ENCODE measurements at regions not wholly inside any gene's neighbourhood (a gene's known extent, or its start where the extent isn't known, plus 50 kb on each side); places are given as distances from the start of the nearest gene placed in this dataset.

DNA sequence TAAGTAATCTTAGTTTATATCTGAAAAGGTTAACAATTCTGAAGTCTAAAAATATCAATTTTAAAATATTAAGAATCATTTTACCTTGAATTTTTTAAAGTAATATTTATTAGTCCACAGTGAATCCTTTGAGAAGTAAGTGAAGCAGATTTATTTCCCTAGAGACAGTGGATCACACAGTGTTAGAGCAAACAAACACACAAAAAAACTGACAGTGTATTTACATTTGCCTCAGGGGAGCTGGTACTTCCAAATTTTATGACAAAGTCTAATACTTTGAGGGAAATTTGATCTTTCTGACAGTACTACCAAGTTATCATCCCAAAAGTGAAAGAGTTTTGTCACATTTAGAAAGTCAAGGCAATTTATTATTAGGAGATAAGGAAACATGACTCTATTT, 1750.6 kb upstream of the CDH9 start:
- no peaks in the 10 kb centered on the region for H3K36me3 ChIP-seq
- H3K27me3 ChIP-seq: peaks cover 3% of the 10 kb centered on the region; the same call in 1 of the 2 replicates
- H3K4me3 ChIP-seq: no peak overlapping the region
- H3K9me3 ChIP-seq: no peaks in the 10 kb centered on the region
- no peak for DNase-seq

- H3K36me3 ChIP-seq: no peaks in the 10 kb centered on the region
- no peaks in the 10 kb centered on the region for H3K27me3 ChIP-seq
- no peak overlapping the region for H3K4me3 ChIP-seq
- DNase-seq: no peak
- H3K9me3 ChIP-seq: no peaks in the 10 kb centered on the region
Measured at GRCh38 chr5:28780083-28780692, 1741.8 kb upstream of the CDH9 start.

GRCh38 chr5:28779161-28779754, 1740.9 kb upstream of the CDH9 start:
- DNase-seq: no peak
- no peaks in the 10 kb centered on the region for H3K27me3 ChIP-seq
- no peaks in the 10 kb centered on the region for H3K9me3 ChIP-seq
- no peaks in the 10 kb centered on the region for H3K36me3 ChIP-seq
- H3K4me3 ChIP-seq: no peak overlapping the region

DNA sequence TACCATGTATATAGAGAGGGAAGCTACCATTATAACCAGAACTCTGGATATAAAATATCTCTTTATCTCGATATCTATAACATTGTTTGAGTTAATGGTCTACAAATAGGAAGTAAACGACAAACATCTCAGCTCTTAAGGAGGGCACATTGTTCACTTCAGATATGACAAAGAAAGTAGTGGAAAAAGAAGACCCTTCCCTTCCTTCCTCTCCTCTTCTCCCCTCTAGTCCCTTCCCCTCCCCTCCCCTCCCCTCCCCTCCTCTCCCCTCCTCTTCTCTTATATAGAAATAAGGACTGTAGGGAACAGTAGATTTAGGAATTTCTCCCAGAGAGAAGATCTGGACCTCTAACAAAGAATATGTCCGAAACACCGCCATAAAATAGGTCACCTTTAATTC, 1731.9 kb upstream of the CDH9 start:
- no peaks in the 10 kb centered on the region for H3K27me3 ChIP-seq
- H3K36me3 ChIP-seq: no peaks in the 10 kb centered on the region
- no peak overlapping the region for H3K4me3 ChIP-seq
- H3K9me3 ChIP-seq: no peaks in the 10 kb centered on the region
- DNase-seq: no peak

- H3K36me3 ChIP-seq: no peaks in the 10 kb centered on the region
- DNase-seq: peak; percentile 6
- no peaks in the 10 kb centered on the region for H3K9me3 ChIP-seq
- H3K27me3 ChIP-seq: no peaks in the 10 kb centered on the region
- no peak overlapping the region for H3K4me3 ChIP-seq
Measured at GRCh38 chr5:28766565-28767158, 1728.3 kb upstream of the CDH9 start.

DNA sequence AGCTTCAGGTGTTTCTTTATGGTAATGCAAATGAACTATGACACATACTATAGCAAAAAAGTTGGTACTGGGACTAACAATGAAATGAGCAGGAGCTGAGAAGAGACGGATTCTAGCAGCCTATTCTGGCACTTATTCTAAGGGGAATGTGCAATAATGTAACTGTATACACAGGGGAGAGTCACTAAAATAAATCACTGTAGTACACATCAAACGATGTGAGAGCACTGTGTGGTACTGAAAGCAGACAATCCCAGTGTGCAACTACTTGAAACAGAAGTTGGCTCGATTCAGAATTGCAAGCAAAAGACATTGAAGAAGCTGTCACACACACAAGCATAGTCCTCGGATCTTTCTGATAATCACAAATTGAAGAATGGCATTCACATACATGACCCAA, 1713.0 kb upstream of the CDH9 start:
- Histone ChIP-seq H3K27me3 (no peaks in the 10 kb centered on the region), H3K9me3 (no peaks in the 10 kb centered on the region)
- no peak for DNase-seq

DNA sequence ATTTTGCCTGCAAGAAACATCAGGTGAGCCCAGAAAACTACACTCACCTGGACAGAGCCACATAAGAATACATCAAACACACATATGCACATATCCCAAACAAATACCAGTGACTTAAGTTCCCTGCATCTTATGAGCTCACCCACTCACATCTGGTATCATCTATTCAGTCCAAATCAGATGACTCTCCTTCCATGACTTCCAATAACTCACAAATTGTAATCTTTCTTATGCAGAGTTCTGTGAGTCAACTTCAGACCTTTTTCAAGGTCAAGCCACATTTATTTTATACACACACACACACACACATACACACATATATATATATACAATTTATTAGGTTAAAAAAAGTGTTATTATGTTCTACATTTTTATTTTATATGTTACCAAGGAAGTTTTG, 1711.9 kb upstream of the CDH9 start:
- DNase-seq: no peak
- Histone ChIP-seq H3K4me3 (no peak overlapping the region), H3K36me3 (no peaks in the 10 kb centered on the region), H3K9me3 (no peaks in the 10 kb centered on the region), H3K27me3 (no peaks in the 10 kb centered on the region)

More for the DNA sequence above, 1713.0 kb upstream of the CDH9 start:
- no peak overlapping the region for H3K4me3 ChIP-seq
- H3K36me3 ChIP-seq: no peaks in the 10 kb centered on the region

DNA sequence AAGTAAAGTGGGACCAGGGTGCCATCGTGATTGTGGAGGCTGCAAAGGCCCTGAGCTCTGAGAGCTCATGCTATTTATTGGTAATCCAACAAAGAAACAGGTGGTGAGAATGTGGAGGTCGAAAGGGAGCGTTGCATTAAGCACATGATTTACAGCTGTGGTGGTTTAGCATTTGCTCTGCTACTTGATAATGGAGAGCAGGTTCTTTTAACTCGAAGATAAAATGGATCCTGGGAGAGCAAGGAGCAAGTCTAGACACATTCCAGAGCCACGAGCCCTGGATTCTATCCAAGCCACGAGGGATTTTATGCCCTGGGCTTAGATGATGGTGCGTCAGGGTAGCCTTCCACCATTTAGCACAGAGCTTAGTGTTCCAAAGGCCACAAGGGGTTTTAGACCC, 1710.1 kb upstream of the CDH9 start:
- Histone ChIP-seq H3K27me3 (no peaks in the 10 kb centered on the region), H3K9me3 (no peaks in the 10 kb centered on the region), H3K4me3 (no peak overlapping the region), H3K36me3 (no peaks in the 10 kb centered on the region)
- no peak for DNase-seq

DNA sequence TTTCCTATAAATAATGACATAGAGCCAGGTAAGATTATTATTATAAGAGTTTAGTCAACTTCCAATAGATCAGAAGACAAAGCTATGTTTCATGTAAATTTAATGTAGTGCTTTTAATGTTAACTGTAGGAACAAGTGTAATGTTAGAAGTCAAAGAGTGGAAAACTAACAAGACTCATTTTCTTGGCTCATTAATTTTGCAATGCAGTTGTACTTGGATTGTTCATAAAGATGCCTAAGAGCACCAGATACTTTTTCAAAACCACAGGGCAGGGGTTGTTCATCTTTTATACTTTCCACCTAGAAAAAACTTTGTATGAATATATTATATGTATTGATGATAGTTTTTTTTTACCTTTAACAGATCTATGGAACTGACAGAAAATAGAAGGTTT, 1705.3 kb upstream of the CDH9 start:
- Histone ChIP-seq H3K9me3 (no peaks in the 10 kb centered on the region), H3K4me3 (no peak overlapping the region), H3K27me3 (no peaks in the 10 kb centered on the region), H3K36me3 (no peaks in the 10 kb centered on the region)
- no peak for DNase-seq

- Histone ChIP-seq H3K36me3 (no peaks in the 10 kb centered on the region), H3K4me3 (no peak overlapping the region), H3K27me3 (no peaks in the 10 kb centered on the region), H3K9me3 (no peaks in the 10 kb centered on the region)
- peak; percentile 9 for DNase-seq
Measured at GRCh38 chr5:28743025-28743715, 1704.8 kb upstream of the CDH9 start.

DNA sequence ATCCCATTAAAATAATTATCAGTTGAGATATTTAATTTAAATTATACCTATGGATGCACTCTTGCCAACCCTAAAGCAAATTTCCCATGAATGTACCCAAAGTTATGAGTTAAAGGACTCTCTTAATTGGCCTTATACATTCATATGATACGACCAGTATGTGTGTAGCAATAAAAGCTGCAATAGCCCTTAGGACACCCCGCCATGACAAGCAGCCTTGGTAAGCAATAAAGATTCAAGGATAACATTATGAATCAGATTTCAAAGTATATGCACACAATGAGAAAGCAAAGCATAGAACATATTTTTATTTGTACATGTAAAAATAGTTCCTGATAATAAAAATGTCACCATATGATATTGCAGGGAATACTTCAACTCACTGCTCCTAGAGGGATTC, 1699.3 kb upstream of the CDH9 start:
- no peaks in the 10 kb centered on the region for H3K27me3 ChIP-seq
- DNase-seq: no peak
- H3K36me3 ChIP-seq: no peaks in the 10 kb centered on the region
- H3K4me3 ChIP-seq: no peak overlapping the region
- no peaks in the 10 kb centered on the region; the same call in 1 of the 2 replicates for H3K9me3 ChIP-seq

GRCh38 chr5:28737222-28737621, 1698.8 kb upstream of the CDH9 start:
- DNase-seq: no peak
- Histone ChIP-seq H3K9me3 (no peaks in the 10 kb centered on the region; the same call in 1 of the 2 replicates), H3K36me3 (no peaks in the 10 kb centered on the region), H3K27me3 (no peaks in the 10 kb centered on the region), H3K4me3 (no peak overlapping the region)

DNA sequence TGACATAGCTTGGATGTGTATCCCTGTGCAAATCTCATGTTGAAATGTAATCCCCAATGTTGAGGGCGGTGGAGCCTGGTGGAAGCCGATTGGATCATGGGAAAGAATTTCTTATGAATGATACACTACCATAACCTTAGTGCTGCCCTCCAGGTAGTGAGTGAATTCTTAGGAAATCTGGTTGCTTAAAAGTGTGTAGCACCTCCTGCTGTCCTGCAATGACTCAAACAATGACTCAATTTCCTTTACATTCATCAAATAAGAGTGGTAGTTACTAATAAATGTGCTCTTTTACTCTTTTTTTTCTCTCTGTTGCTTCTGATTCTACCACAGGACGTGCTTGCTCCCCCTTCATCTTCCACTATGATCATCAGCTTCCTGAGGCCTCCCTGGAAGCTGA, 1696.0 kb upstream of the CDH9 start:
- no peak for DNase-seq
- H3K4me3 ChIP-seq: no peak overlapping the region
- no peaks in the 10 kb centered on the region for H3K27me3 ChIP-seq
- H3K9me3 ChIP-seq: no peaks in the 10 kb centered on the region; the same call in 1 of the 2 replicates
- H3K36me3 ChIP-seq: no peaks in the 10 kb centered on the region

DNA sequence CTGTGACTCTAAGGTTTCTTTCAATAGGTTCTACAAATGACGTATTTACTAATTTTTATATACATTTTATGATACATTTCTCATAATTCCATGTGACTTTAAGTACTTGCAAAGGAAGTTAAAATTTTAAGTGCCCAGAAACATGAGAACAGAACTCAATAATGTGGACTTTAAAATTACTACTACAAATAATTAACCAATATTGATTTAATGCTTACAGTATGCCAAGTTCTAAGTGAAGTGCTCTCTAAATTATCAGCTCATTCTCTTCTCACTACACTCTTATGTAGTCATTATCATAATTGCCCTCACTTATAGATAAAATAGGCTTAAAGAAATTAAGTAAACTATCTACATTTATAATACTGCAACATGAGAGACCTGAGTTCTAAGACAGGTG, 1690.7 kb upstream of the CDH9 start:
- Histone ChIP-seq H3K9me3 (no peaks in the 10 kb centered on the region), H3K36me3 (no peaks in the 10 kb centered on the region), H3K27me3 (no peaks in the 10 kb centered on the region), H3K4me3 (no peak overlapping the region)
- DNase-seq: no peak

DNA sequence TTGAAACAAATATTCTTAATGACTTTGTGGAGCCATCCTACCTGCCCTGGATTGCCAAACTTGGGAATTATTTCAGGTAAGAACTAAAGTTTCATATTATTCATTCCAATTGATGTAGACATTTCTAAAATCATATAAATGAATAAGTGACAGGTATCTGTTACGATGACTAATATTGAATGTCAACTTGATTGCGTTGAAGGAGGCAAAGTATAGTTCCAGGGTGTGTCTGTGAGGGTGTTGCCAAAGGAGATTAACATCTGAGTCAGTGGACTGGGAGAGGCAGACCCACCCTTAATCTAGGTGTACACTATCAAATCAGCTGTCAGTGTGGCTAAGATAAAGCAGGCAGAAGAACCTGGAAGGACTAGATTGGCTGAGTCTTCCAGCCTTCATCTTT, 1688.4 kb upstream of the CDH9 start:
- Histone ChIP-seq H3K9me3 (no peaks in the 10 kb centered on the region), H3K36me3 (no peaks in the 10 kb centered on the region), H3K27me3 (no peaks in the 10 kb centered on the region), H3K4me3 (no peak overlapping the region)
- DNase-seq: no peak

DNA sequence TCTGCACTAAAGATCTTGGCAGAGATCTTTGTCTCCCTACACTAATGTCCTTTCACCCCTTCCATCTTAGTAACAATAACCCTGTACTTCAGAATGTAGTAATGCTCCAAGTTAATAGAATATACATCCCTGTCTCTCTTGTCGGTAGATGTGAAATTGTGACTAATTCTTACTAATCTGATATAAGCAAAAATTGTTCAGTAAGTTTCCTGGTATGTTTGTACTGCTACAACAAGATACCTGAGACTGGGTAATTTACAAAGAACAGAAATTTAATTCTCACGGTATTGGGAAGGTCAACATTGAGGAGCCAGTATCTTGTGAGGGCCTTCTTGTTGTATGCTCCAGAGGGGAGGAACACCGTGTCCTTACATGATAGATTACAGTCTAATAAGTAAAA, 1686.6 kb upstream of the CDH9 start:
- DNase-seq: no peak
- no peaks in the 10 kb centered on the region for H3K36me3 ChIP-seq
- H3K9me3 ChIP-seq: no peaks in the 10 kb centered on the region
- no peaks in the 10 kb centered on the region for H3K27me3 ChIP-seq
- no peak overlapping the region for H3K4me3 ChIP-seq

DNA sequence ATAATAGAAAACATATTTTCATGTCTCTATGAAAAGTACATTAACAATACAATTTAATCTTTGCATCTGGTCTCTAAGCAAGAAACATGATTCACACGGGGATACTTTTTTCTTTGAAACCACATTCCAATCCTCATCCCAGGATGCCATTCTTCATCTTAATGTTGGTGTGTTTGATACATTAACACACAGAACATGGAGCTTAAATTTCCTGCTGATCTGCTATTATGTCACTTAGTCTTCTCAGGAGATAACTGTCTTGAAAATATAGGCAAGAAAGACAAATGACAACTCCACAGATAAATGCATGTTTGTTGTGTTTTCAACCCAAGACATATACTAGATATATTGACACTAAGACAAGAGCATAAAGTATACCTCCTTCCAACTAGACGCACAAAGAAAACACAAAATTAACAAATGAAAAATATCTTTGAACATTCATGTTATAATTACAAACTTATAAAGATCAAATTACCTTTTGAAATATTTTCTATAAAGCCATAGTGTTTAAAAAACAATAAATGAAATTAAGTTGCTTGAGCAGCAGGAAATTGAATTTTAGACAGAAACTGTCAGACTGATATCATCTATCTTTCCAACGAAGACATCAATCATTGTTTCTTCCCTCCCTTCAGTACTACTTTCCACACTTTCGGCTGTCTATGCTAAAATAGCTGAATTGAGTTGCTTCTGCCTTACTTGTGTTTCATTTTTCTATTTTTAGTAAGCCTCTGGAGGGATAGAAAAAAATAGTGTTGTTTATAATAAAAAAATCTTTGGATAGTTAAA, 1676.7 kb upstream of the CDH9 start:
- Histone ChIP-seq H3K4me3 (no peak overlapping the region), H3K9me3 (no peaks in the 10 kb centered on the region)
- DNase-seq: no peak

More for the DNA sequence above, 1676.7 kb upstream of the CDH9 start:
- Histone ChIP-seq H3K36me3 (no peaks in the 10 kb centered on the region), H3K27me3 (no peaks in the 10 kb centered on the region)

All from MG63 (cell line).